Vagina (tissue), 2 donors: ENCODE measurements at regions not wholly inside any gene's neighbourhood (a gene's known extent, or its start where the extent isn't known, plus 50 kb on each side); places are given as distances from the start of the nearest gene placed in this dataset.

Source experiments
- DNase-seq, 2 donors: peaks; one replicate each; pipeline ENCODE4 v3.0.0-alpha.2; 2017; ENCODE audit errors: extremely low spot score in 2 of 2
- H3K27ac ChIP-seq: fragments of 200-600 bp; sonication (generic); one replicate; pipeline ENCODE4 v1.5.1; 2019
- H3K27me3 ChIP-seq: fragments of 200-600 bp; sonication (generic); one replicate; pipeline ENCODE4 v1.5.1; 2019
- H3K36me3 ChIP-seq, 2 donors: fragments of 200-600 bp; sonication (generic); one replicate each; pipeline ENCODE4 v1.5.1; 2017 to 2019
- H3K4me1 ChIP-seq: fragments of 200-600 bp; sonication (generic); one replicate; pipeline ENCODE4 v1.5.1; 2019
- H3K4me3 ChIP-seq, 2 donors: fragments of 200-600 bp; sonication (generic); 1 replicate in 1 of 2; 2 replicates in 1 of 2; pipeline ENCODE4 v1.5.1; 2016 to 2019
- H3K9me3 ChIP-seq: fragments of 200-600 bp; sonication (generic); one replicate; pipeline ENCODE4 v1.5.1; 2019
- CTCF ChIP-seq, 3 experiments: fragments of 450-650 bp in 2 of 3; fragments of 200-600 bp in 1 of 3; sonication (generic) in 1 of 3; IDR thresholded peaks; one replicate each; pipeline ENCODE4 v1.5.1; 2017 to 2019; ENCODE audit warnings: antibody characterized with exemption in 3 of 3, mild to moderate bottlenecking in 2 of 3, moderate library complexity in 2 of 3
- POLR2A ChIP-seq, 2 donors: fragments of 450-650 bp; IDR thresholded peaks; one replicate each; pipeline ENCODE4 v1.6.1; 2017; ENCODE audit warnings: antibody characterized with exemption in 2 of 2, mild to moderate bottlenecking in 2 of 2, moderate library complexity in 2 of 2
- POLR2AphosphoS5 ChIP-seq, 2 donors: sonication (generic); formaldehyde crosslinking; IDR thresholded peaks; one replicate each; pipeline ENCODE4 v1.9.0; 2017; ENCODE audit warnings: antibody characterized with exemption in 2 of 2, mild to moderate bottlenecking in 2 of 2, low read depth in 1 of 2; ENCODE audit not compliant: insufficient read depth in 1 of 2
- intact Hi-C: fragments of 100-400 bp; cut with DNase I; formaldehyde crosslinking; loops from one replicate; pipeline ENCODE4 v1.15.1; 2023

GRCh38 chr2:191597186-191597751 is 80.7 kb upstream of the NABP1 start:
- DNase-seq: no peak
- no peak overlapping the region for H3K27ac ChIP-seq
- H3K4me1 ChIP-seq: no peaks in the 10 kb centered on the region
- intact Hi-C loops: no loop called here
- H3K36me3 ChIP-seq: no peaks in the 10 kb centered on the region
- no peaks in the 10 kb centered on the region for H3K9me3 ChIP-seq
- no peak overlapping the region for H3K4me3 ChIP-seq
- TF ChIP-seq POLR2AphosphoS5 (IDR thresholded peaks at IDR 0.05; ENCODE audit: insufficient read depth in 1 of 2, low read depth in 1 of 2) (no peak), POLR2A (IDR thresholded peaks at IDR 0.05) (no peak), CTCF (IDR thresholded peaks at IDR 0.05) (no peak)
- no peaks in the 10 kb centered on the region for H3K27me3 ChIP-seq

GRCh38 chr2:191598296-191598695 is 79.6 kb upstream of the NABP1 start:
- DNase-seq: no peak
- no peak overlapping the region for H3K4me3 ChIP-seq

GRCh38 chr2:191601060-191601459 is 76.9 kb upstream of the NABP1 start:
- Histone ChIP-seq H3K36me3 (no peaks in the 10 kb centered on the region), H3K27me3 (no peaks in the 10 kb centered on the region), H3K27ac (no peak overlapping the region), H3K4me1 (no peaks in the 10 kb centered on the region), H3K9me3 (no peaks in the 10 kb centered on the region), H3K4me3 (no peak overlapping the region)
- intact Hi-C loops: no loop called here
- TF ChIP-seq CTCF (IDR thresholded peaks at IDR 0.05) (no peak), POLR2AphosphoS5 (IDR thresholded peaks at IDR 0.05; ENCODE audit: insufficient read depth in 1 of 2, low read depth in 1 of 2) (no peak), POLR2A (IDR thresholded peaks at IDR 0.05) (no peak)
- no peak for DNase-seq

More at GRCh38 chr2:191598296-191598695, 79.6 kb upstream of the NABP1 start:
- H3K9me3 ChIP-seq: no peaks in the 10 kb centered on the region
- no peak overlapping the region for H3K27ac ChIP-seq
- TF ChIP-seq POLR2AphosphoS5 (IDR thresholded peaks at IDR 0.05; ENCODE audit: insufficient read depth in 1 of 2, low read depth in 1 of 2): no peak
- no peak for TF ChIP-seq CTCF (IDR thresholded peaks at IDR 0.05)
- TF ChIP-seq POLR2A (IDR thresholded peaks at IDR 0.05): no peak
- no peaks in the 10 kb centered on the region for H3K36me3 ChIP-seq
- intact Hi-C loops: no loop called here
- H3K4me1 ChIP-seq: no peaks in the 10 kb centered on the region
- no peaks in the 10 kb centered on the region for H3K27me3 ChIP-seq

- no peak overlapping the region for H3K4me3 ChIP-seq
- H3K36me3 ChIP-seq: no peaks in the 10 kb centered on the region
- no peak for DNase-seq
- no peaks in the 10 kb centered on the region for H3K9me3 ChIP-seq
- H3K27me3 ChIP-seq: no peaks in the 10 kb centered on the region
- no peak overlapping the region for H3K27ac ChIP-seq
- intact Hi-C loops: no loop called here
- TF ChIP-seq POLR2AphosphoS5 (IDR thresholded peaks at IDR 0.05; ENCODE audit: insufficient read depth in 1 of 2, low read depth in 1 of 2): no peak
- H3K4me1 ChIP-seq: no peaks in the 10 kb centered on the region
Observed at GRCh38 chr2:191604154-191604553, 73.8 kb upstream of the NABP1 start.

GRCh38 chr2:191607096-191607495 is 70.8 kb upstream of the NABP1 start:
- no peak for DNase-seq
- Histone ChIP-seq H3K4me3 (no peak overlapping the region), H3K4me1 (no peaks in the 10 kb centered on the region)

More at GRCh38 chr2:191607096-191607495, 70.8 kb upstream of the NABP1 start:
- no peaks in the 10 kb centered on the region for H3K36me3 ChIP-seq
- no peaks in the 10 kb centered on the region for H3K9me3 ChIP-seq
- H3K27me3 ChIP-seq: no peaks in the 10 kb centered on the region
- TF ChIP-seq POLR2AphosphoS5 (IDR thresholded peaks at IDR 0.05; ENCODE audit: insufficient read depth in 1 of 2, low read depth in 1 of 2) (no peak), CTCF (IDR thresholded peaks at IDR 0.05) (no peak), POLR2A (IDR thresholded peaks at IDR 0.05) (no peak)
- no peak overlapping the region for H3K27ac ChIP-seq
- intact Hi-C loops: no loop called here
